H1 (cell line): ENCODE measurements at regions not wholly inside any gene's neighbourhood (a gene's known extent, or its start where the extent isn't known, plus 50 kb on each side); places are given as distances from the start of the nearest gene placed in this dataset.
"Not testable (repeated sequence)": the region's sequence is repeated elsewhere in the genome, so short reads cannot be mapped to it uniquely, and the experiment has no call there.

Experiments
- CTCF ChIA-PET: fragments of 300-600 bp; sonication (Branson Sonifier 250); formaldehyde crosslinking; loops from one replicate; lab custom pipeline; 2021; ENCODE audit not compliant: partially characterized antibody; lab: Charles Lee
- POLR2A ChIA-PET: fragments of 300-600 bp; sonication (Branson Sonifier 250); formaldehyde crosslinking; loops from one replicate; lab custom pipeline; 2021; ENCODE audit warnings: inconsistent platforms; ENCODE audit not compliant: partially characterized antibody; lab: Charles Lee
- DNase-seq, 2 experiments: peaks; one replicate each; pipeline versions ENCODE4 v3.0.0 to v3.0.0-alpha.2; 2010 to 2022; ENCODE audit warnings: low spot score in 2 of 2, low read depth in 1 of 2, mixed read lengths in 1 of 2
- FAIRE-seq: peaks from 2 replicates; lab custom pipeline; 2011; peaks lifted over from hg19 to GRCh38; lab: Jason Lieb, UNC
- H2AFZ ChIP-seq: 2 replicates; pipeline ENCODE4 v1.8.1; 2012; ENCODE audit warnings: low read length, inconsistent platforms
- H2AK5ac ChIP-seq: 2 replicates; pipeline ENCODE4 v1.6.1; 2013; ENCODE audit warnings: low read depth, low read length
- H2BK120ac ChIP-seq: replicated peaks from 2 replicates; pipeline ENCODE3; 2013; ENCODE audit warnings: low read depth, low read length, inconsistent platforms
- H2BK12ac ChIP-seq: 2 replicates; pipeline ENCODE4 v1.6.1; 2013; ENCODE audit warnings: low read depth, low read length
- H2BK15ac ChIP-seq: 2 replicates; pipeline ENCODE4 v1.6.1; 2013; ENCODE audit warnings: low read length
- H2BK20ac ChIP-seq: 2 replicates; pipeline ENCODE4 v1.6.1; 2013; ENCODE audit warnings: low read length
- H2BK5ac ChIP-seq: 2 replicates; pipeline ENCODE4 v1.6.1; 2013; ENCODE audit warnings: low read depth, low read length
- H3K14ac ChIP-seq: 2 replicates; pipeline ENCODE4 v1.6.1; 2013; ENCODE audit warnings: inconsistent platforms; ENCODE audit not compliant: insufficient read length
- H3K18ac ChIP-seq: 2 replicates; pipeline ENCODE4 v1.6.1; 2013; ENCODE audit warnings: low read length; ENCODE audit errors: extremely low read depth
- H3K23ac ChIP-seq: 2 replicates; pipeline ENCODE4 v1.6.1; 2013; ENCODE audit warnings: inconsistent platforms; ENCODE audit not compliant: insufficient read length
- H3K23me2 ChIP-seq: 2 replicates; pipeline ENCODE4 v1.6.1; 2013; ENCODE audit warnings: low read depth, low read length
- H3K27ac ChIP-seq: 2 replicates; pipeline ENCODE4 v1.6.1; 2011; ENCODE audit warnings: low read depth, low read length, inconsistent platforms
- H3K27me3 ChIP-seq, 4 experiments: replicated peaks in 1 of 4; 1 replicate in 1 of 4; 2 replicates in 3 of 4; pipeline versions ENCODE4 v1.6.1 to v1.8.1; 2011 to 2013; ENCODE audit warnings: low read length in 3 of 4, mild to moderate bottlenecking in 3 of 4, inconsistent platforms in 2 of 4, mixed read lengths in 2 of 4, moderate library complexity in 1 of 4; ENCODE audit not compliant: control insufficient read depth in 3 of 4, insufficient read depth in 3 of 4; ENCODE audit errors: extremely low read depth in 1 of 4
- H3K36me3 ChIP-seq, 4 experiments: 2 replicates each; pipeline versions ENCODE4 v1.6.1 to v1.8.1; 2011 to 2013; ENCODE audit warnings: mild to moderate bottlenecking in 4 of 4, low read length in 3 of 4, moderate library complexity in 2 of 4, control low read depth in 1 of 4, inconsistent platforms in 1 of 4; ENCODE audit not compliant: insufficient read depth in 4 of 4, control insufficient read depth in 2 of 4
- H3K4ac ChIP-seq: replicated peaks from 2 replicates; pipeline ENCODE3; 2013; ENCODE audit warnings: low read length, low read depth, mixed read lengths, inconsistent platforms; ENCODE audit not compliant: insufficient read length
- H3K4me1 ChIP-seq, 4 experiments: replicated peaks in 1 of 4; 1 replicate in 1 of 4; 2 replicates in 3 of 4; pipeline versions ENCODE4 v1.6.1 to v1.8.1; 2011 to 2013; ENCODE audit warnings: low read length in 3 of 4, inconsistent platforms in 2 of 4, mixed read lengths in 1 of 4; ENCODE audit not compliant: insufficient read depth in 4 of 4, control insufficient read depth in 3 of 4
- H3K4me2 ChIP-seq, 2 experiments: 2 replicates each; pipeline versions ENCODE4 v1.6.1 to v1.8.1; 2011 to 2013; ENCODE audit warnings: low read depth in 2 of 2, low read length in 2 of 2, control low read depth in 1 of 2, inconsistent platforms in 1 of 2, mild to moderate bottlenecking in 1 of 2; ENCODE audit not compliant: insufficient read depth in 1 of 2
- H3K4me3 ChIP-seq, 4 experiments: fragments of 200-600, 300-600 bp in 1 of 4; sonication (generic), shearing (Covaris generic), sonication (Bioruptor Twin) in 1 of 4; 2 replicates each; pipeline versions ENCODE4 v1.5.1 to v1.8.1; 2011 to 2016; ENCODE audit warnings: low read length in 4 of 4, low read depth in 3 of 4, control low read depth in 2 of 4, inconsistent platforms in 2 of 4, mild to moderate bottlenecking in 2 of 4, mixed read lengths in 1 of 4, moderate library complexity in 1 of 4; ENCODE audit not compliant: insufficient read depth in 2 of 4; ENCODE audit errors: extremely low read depth in 1 of 4
- H3K56ac ChIP-seq: replicated peaks from 2 replicates; pipeline ENCODE3; 2013; ENCODE audit warnings: low read depth, mild to moderate bottlenecking, mixed read lengths, low read length, inconsistent platforms; ENCODE audit not compliant: insufficient read length
- H3K79me1 ChIP-seq: 2 replicates; pipeline ENCODE4 v1.6.1; 2013; ENCODE audit warnings: low read depth, low read length, control low read depth
- H3K79me2 ChIP-seq, 2 experiments: 2 replicates each; pipeline versions ENCODE4 v1.6.1 to v1.8.1; 2012 to 2013; ENCODE audit warnings: low read length in 2 of 2, mild to moderate bottlenecking in 2 of 2, inconsistent platforms in 1 of 2; ENCODE audit not compliant: insufficient read depth in 2 of 2, control insufficient read depth in 1 of 2
- H3K9ac ChIP-seq, 4 experiments: replicated peaks in 1 of 4; 1 replicate in 1 of 4; 2 replicates in 3 of 4; pipeline versions ENCODE4 v1.6.1 to v1.8.1; 2011 to 2013; ENCODE audit warnings: low read depth in 3 of 4, low read length in 3 of 4, control low read depth in 2 of 4, mild to moderate bottlenecking in 2 of 4, moderate library complexity in 2 of 4, inconsistent platforms in 1 of 4; ENCODE audit errors: extremely low read depth in 1 of 4
- H3K9me3 ChIP-seq, 2 experiments: 2 replicates each; pipeline versions ENCODE4 v1.6.1 to v1.8.1; 2012 to 2013; ENCODE audit warnings: mild to moderate bottlenecking in 2 of 2, moderate library complexity in 2 of 2, control low read depth in 1 of 2, inconsistent platforms in 1 of 2, low read depth in 1 of 2, low read length in 1 of 2, mixed read lengths in 1 of 2; ENCODE audit not compliant: insufficient read depth in 2 of 2
- H4K20me1 ChIP-seq, 2 experiments: replicated peaks in 1 of 2; 2 replicates each; pipeline versions ENCODE3 to v1.8.1; 2011 to 2013; ENCODE audit warnings: inconsistent platforms in 2 of 2, low read length in 2 of 2, mild to moderate bottlenecking in 1 of 2; ENCODE audit not compliant: insufficient read depth in 2 of 2, control insufficient read depth in 1 of 2
- H4K5ac ChIP-seq: 2 replicates; pipeline ENCODE4 v1.6.1; 2013; ENCODE audit warnings: low read length, low read depth, mixed read lengths, inconsistent platforms; ENCODE audit not compliant: insufficient read length
- H4K8ac ChIP-seq: 2 replicates; pipeline ENCODE4 v1.8.0; 2013; ENCODE audit warnings: mild to moderate bottlenecking, moderate library complexity, low read length, inconsistent platforms; ENCODE audit not compliant: insufficient read depth; ENCODE audit errors: extremely low read depth
- H4K91ac ChIP-seq: replicated peaks from 2 replicates; pipeline ENCODE3; 2013; ENCODE audit warnings: low read length, mixed read lengths, inconsistent platforms; ENCODE audit not compliant: insufficient read length
- CBX5 ChIP-seq: fragments of 300-800, 300-1000 bp; sonication (generic); IDR thresholded peaks from 2 replicates; pipeline ENCODE4 v1.7.1; 2016; ENCODE audit warnings: antibody characterized with exemption, low read length, low read depth
- HDAC2 ChIP-seq, 2 experiments: fragments of 300-600 bp in 1 of 2; sonication (generic) in 1 of 2; IDR thresholded peaks; 2 replicates each; pipeline ENCODE4 v1.6.1; 2011 to 2012; ENCODE audit warnings: low read depth in 2 of 2, low read length in 2 of 2, mild to moderate bottlenecking in 2 of 2, moderate library complexity in 2 of 2, borderline replicate concordance in 1 of 2, inconsistent platforms in 1 of 2
- KDM1A ChIP-seq: fragments of 200-600, 300-600 bp; sonication (generic); IDR thresholded peaks from 2 replicates; pipeline ENCODE4 v1.7.1; 2016; ENCODE audit warnings: mild to moderate bottlenecking, low read length, borderline replicate concordance
- RFX5 ChIP-seq: IDR thresholded peaks from 2 replicates; pipeline ENCODE4 v1.6.1; 2011; ENCODE audit warnings: low read depth, low read length, improper control_type of control experiment, borderline replicate concordance
- SIN3A ChIP-seq, 2 experiments: IDR thresholded peaks in 1 of 2; conservative IDR thresholded peaks in 1 of 2; 2 replicates each; pipeline ENCODE4 v1.6.1; 2011 to 2012; ENCODE audit warnings: low read length in 2 of 2, improper control_type of control experiment in 1 of 2, low read depth in 1 of 2, mild to moderate bottlenecking in 1 of 2
- SIRT6 ChIP-seq: IDR thresholded peaks from one replicate; pipeline ENCODE4 v1.7.1; 2012; ENCODE audit warnings: low read length, inconsistent platforms
- TEAD4 ChIP-seq: IDR thresholded peaks from 2 replicates; pipeline ENCODE4 v1.6.1; 2012; ENCODE audit warnings: low read depth, low read length, inconsistent platforms, mixed read lengths
- WGBS, 2 experiments: shearing (Covaris generic) in 1 of 2; methylation state at CpG; one replicate each; pipeline versions ENCODE4 v1.1.6 to v1.1.7; 2013 to 2015; ENCODE audit warnings: low lambda C conversion rate in 2 of 2, mixed read lengths in 2 of 2, inconsistent platforms in 1 of 2, low coverage in 1 of 2, missing lambda C conversion rate in 1 of 2; ENCODE audit not compliant: insufficient replicate concordance in 2 of 2, insufficient coverage in 1 of 2, insufficient read length in 1 of 2; ENCODE audit errors: extremely low coverage in 1 of 2, missing lambda C conversion rate in 1 of 2; 5-methylcytosine and 5-hydroxymethylcytosine counted together

DNA sequence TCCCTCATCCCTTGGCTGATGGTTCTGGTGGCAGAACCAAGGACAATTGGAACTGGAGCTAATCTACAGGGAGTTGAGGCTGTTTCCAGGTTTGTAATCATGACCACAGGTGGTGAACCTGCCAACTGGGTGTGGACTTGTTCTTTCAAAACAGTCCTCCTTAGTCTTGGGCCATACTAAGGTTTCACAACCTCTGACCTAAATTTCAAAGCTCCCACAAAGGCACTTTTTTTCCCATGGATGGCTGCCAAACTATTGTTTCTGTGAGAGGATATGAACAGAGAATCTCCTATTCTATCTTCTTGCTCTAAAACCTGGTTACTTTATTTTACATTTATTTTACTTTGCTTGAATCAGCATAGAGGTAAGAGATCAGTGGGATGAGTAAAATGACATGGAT, 106.5 kb upstream of the IZUMO3 start (continued):
- TF ChIP-seq KDM1A (no peak), SIRT6 (no peak), HDAC2 (IDR thresholded peaks at IDR 0.05; ENCODE audit: borderline replicate concordance in 1 of 2, low read depth in 2 of 2, low read length in 2 of 2) (no peak), SIN3A (conservative IDR thresholded peaks at IDR 0.05 in 1 of 2, IDR thresholded peaks at IDR 0.05 in 1 of 2; ENCODE audit: low read depth in 1 of 2, low read length in 2 of 2) (no peak), TEAD4 (no peak), RFX5 (no peak), CBX5 (no peak)

DNA sequence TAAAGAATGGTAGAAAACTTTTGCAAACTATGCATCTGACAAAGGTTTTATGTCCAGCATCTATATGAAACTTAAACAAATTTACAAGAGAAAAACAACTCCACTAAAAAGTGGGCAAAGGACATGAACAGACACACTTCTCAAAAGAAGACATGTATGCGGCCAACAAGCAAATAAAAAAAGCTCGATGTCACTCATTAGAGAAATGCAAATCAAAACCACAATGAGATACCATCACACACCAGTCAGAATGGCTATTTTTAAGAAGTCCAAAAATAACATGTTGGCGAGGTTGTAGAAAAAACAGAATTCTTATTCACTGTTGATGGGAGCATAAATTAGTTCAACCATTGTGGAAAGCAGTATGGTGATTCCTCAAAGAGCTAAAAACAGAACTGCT, 83.1 kb upstream of the IZUMO3 start:
- H3K4me1 ChIP-seq, H3K9ac ChIP-seq, H2BK20ac ChIP-seq, H3K27ac ChIP-seq, FAIRE-seq, H2BK120ac ChIP-seq, H3K79me1 ChIP-seq, H3K4me3 ChIP-seq, H3K23ac ChIP-seq, DNase-seq, H4K20me1 ChIP-seq, H3K36me3 ChIP-seq, H3K56ac ChIP-seq, H3K18ac ChIP-seq, H3K27me3 ChIP-seq, H2BK5ac ChIP-seq, H3K4me2 ChIP-seq, H2BK12ac ChIP-seq, H2BK15ac ChIP-seq, H3K4ac ChIP-seq, POLR2A ChIA-PET, H2AK5ac ChIP-seq, H2AFZ ChIP-seq, H4K91ac ChIP-seq, H3K23me2 ChIP-seq, H3K9me3 ChIP-seq, H3K14ac ChIP-seq, H4K8ac ChIP-seq, H4K5ac ChIP-seq, H3K79me2 ChIP-seq: not testable (repeated sequence)
- CTCF ChIA-PET = interaction anchor here (1.1 to 1.7 kb wide), 2 partner anchors 16 to 128 kb away, joined by 3 read pairs; no protein-coding TSS in a partner anchor
- WGBS, 2 experiments = 93% methylated on average over 3 of the region's 3 CpGs; no CpG with 5 or more reads in 1 of the 2 experiments
